Pancreas (tissue), 10 donors: ENCODE measurements at regions not wholly inside any gene's neighbourhood (a gene's known extent, or its start where the extent isn't known, plus 50 kb on each side); places are given as distances from the start of the nearest gene placed in this dataset.

Experiments
- ATAC-seq, 4 donors: fragments of 200-7000 bp; cut with Tn5 transposase; one replicate each; pipeline versions ENCODE4 v1.8.0 to v1.9.1; 2020; ENCODE audit warnings: mild to moderate bottlenecking in 4 of 4, moderate library complexity in 4 of 4
- DNase-seq, 6 donors: peaks; one replicate each; pipeline ENCODE4 v3.0.0-alpha.2; 2020
- FAIRE-seq: peaks from 2 replicates; lab custom pipeline; 2012; peaks lifted over from hg19 to GRCh38; lab: Jason Lieb, UNC
- H3K27ac ChIP-seq, 4 donors: fragments of 200-600 bp; sonication (generic); 1 replicate in 3 of 4; 2 replicates in 1 of 4; pipeline versions ENCODE4 v1.5.0 to v1.8.0; 2020
- H3K27me3 ChIP-seq, 4 donors: fragments of 200-600 bp; one replicate each; pipeline ENCODE4 v1.8.0; 2021
- H3K36me3 ChIP-seq, 3 donors: fragments of 200-600 bp; sonication (generic) in 1 of 3; one replicate each; pipeline versions ENCODE4 v1.5.0 to v1.8.0; 2020 to 2021
- H3K4me1 ChIP-seq, 3 donors: fragments of 200-600 bp; one replicate each; pipeline ENCODE4 v1.8.0; 2021
- H3K4me3 ChIP-seq, 4 donors: fragments of 200-600 bp; sonication (generic) in 2 of 4; one replicate each; pipeline versions ENCODE4 v1.5.0 to v1.8.0; 2020 to 2021
- H3K9me3 ChIP-seq, 4 donors: fragments of 200-600 bp; one replicate each; pipeline ENCODE4 v1.8.0; 2021
- CTCF ChIP-seq, 4 donors: fragments of 200-600 bp; sonication (generic) in 3 of 4; IDR thresholded peaks; one replicate each; pipeline versions ENCODE4 v1.5.0 to v1.8.0; 2021; ENCODE audit warnings: antibody characterized with exemption in 4 of 4
- WGBS, 2 donors: extraction: QIAGEN DNeasy Blood & Tissue Kit; methylation state at CpG; one replicate each; pipeline ENCODE4 v1.1.7; 2013; 5-methylcytosine and 5-hydroxymethylcytosine counted together
- intact Hi-C, 3 donors: fragments of 100-400 bp; cut with DNase I; formaldehyde crosslinking; loops; one replicate each; pipeline versions ENCODE4 v1.11.1 to v1.14.2; 2022
- donor health status: healthy with polysubstance abuse.
- donor health status: DM: no; HTN: no; CAD: no; lungs with moderate emphysema.
- donor health status: DM: no; HTN: no; CAD: no.
- donor health status: control.
- donor health status: control.
- donor health status: Bipolar disorder and iron deficiency.
- donor health status: DM: yes; HTN: yes; CAD: no.
- donor health status: DM: no; HTN: no; CAD: no.
- donor health status: DM: no; HTN: no; CAD: no.
- donor health status: DM: yes; HTN: yes; CAD: no.

GRCh38 chr3:31178467-31178866 is 284.0 kb upstream of the GADL1 start:
- Histone ChIP-seq H3K4me1 (no peaks in the 10 kb centered on the region), H3K36me3 (no peaks in the 10 kb centered on the region), H3K4me3 (no peak overlapping the region), H3K27ac (no peak overlapping the region), H3K27me3 (no peaks in the 10 kb centered on the region), H3K9me3 (no peaks in the 10 kb centered on the region)
- FAIRE-seq, result no peak
- no peak for DNase-seq
- no peak for TF ChIP-seq CTCF (IDR thresholded peaks at IDR 0.05)
- no peak for ATAC-seq
- intact Hi-C loops, result no loop called here
- 40 to 46% methylated on average over 4 of the region's 4 CpGs for WGBS, 2 donors

- TF ChIP-seq CTCF (IDR thresholded peaks at IDR 0.05), result no peak
- intact Hi-C loops, result no loop called here
- Histone ChIP-seq H3K27me3 (no peaks in the 10 kb centered on the region), H3K4me1 (no peaks in the 10 kb centered on the region), H3K36me3 (no peaks in the 10 kb centered on the region), H3K27ac (no peak overlapping the region), H3K4me3 (no peak overlapping the region), H3K9me3 (no peaks in the 10 kb centered on the region)
- ATAC-seq, result no peak
- 81 to 88% methylated on average over 3 of the region's 3 CpGs for WGBS, 2 donors
- no peak for FAIRE-seq
- DNase-seq, result no peak
Observed at GRCh38 chr3:31179768-31180167, 285.3 kb upstream of the GADL1 start.

GRCh38 chr3:31180274-31180673 is 285.8 kb upstream of the GADL1 start:
- H3K36me3 ChIP-seq, result no peaks in the 10 kb centered on the region
- H3K27ac ChIP-seq, result no peak overlapping the region
- H3K27me3 ChIP-seq, result no peaks in the 10 kb centered on the region
- ATAC-seq (no peak), FAIRE-seq (no peak), DNase-seq (no peak)
- no peak overlapping the region for H3K4me3 ChIP-seq
- H3K9me3 ChIP-seq, result no peaks in the 10 kb centered on the region
- intact Hi-C loops, result no loop called here
- no peak for TF ChIP-seq CTCF (IDR thresholded peaks at IDR 0.05)
- no peaks in the 10 kb centered on the region for H3K4me1 ChIP-seq
- WGBS, 2 donors, result 40 to 49% methylated on average over 1 of the region's 1 CpG

GRCh38 chr3:31181661-31182060 is 287.2 kb upstream of the GADL1 start:
- no peaks in the 10 kb centered on the region for H3K36me3 ChIP-seq
- FAIRE-seq (no peak), DNase-seq (peak in 1 of 6 donors; percentile 35), ATAC-seq (no peak)
- no peak overlapping the region for H3K27ac ChIP-seq
- H3K9me3 ChIP-seq, result no peaks in the 10 kb centered on the region
- H3K4me1 ChIP-seq, result no peaks in the 10 kb centered on the region
- no peak overlapping the region for H3K4me3 ChIP-seq
- intact Hi-C loops, result no loop called here
- 87 to 90% methylated on average over 16 of the region's 16 CpGs for WGBS, 2 donors
- TF ChIP-seq CTCF (IDR thresholded peaks at IDR 0.05), result no peak
- no peaks in the 10 kb centered on the region for H3K27me3 ChIP-seq

GRCh38 chr3:31182661-31183060 is 288.2 kb upstream of the GADL1 start:
- no peak for DNase-seq
- no peak overlapping the region for H3K27ac ChIP-seq
- no peaks in the 10 kb centered on the region for H3K4me1 ChIP-seq
- 86 to 92% methylated on average over 1 of the region's 1 CpG for WGBS, 2 donors
- FAIRE-seq, result no peak
- ATAC-seq, result no peak
- intact Hi-C loops, result no loop called here
- TF ChIP-seq CTCF (IDR thresholded peaks at IDR 0.05), result no peak
- no peaks in the 10 kb centered on the region for H3K36me3 ChIP-seq
- no peak overlapping the region for H3K4me3 ChIP-seq
- H3K27me3 ChIP-seq, result no peaks in the 10 kb centered on the region
- no peaks in the 10 kb centered on the region for H3K9me3 ChIP-seq
